ENCODE measurements at regions not wholly inside any gene's neighbourhood (a gene's known extent, or its start where the extent isn't known, plus 50 kb on each side); places are given as distances from the start of the nearest gene placed in this dataset.

- no peak for DNase-seq (ENCODE audit: low spot score)
Observed at GRCh38 chr9:89793124-89793495, 188.3 kb downstream of the GADD45G start.

- DNase-seq (ENCODE audit: low spot score), result no peak
Observed at GRCh38 chr9:89793551-89793950, 188.7 kb downstream of the GADD45G start.

- no peak for DNase-seq (ENCODE audit: low spot score)
Observed at GRCh38 chr9:89794918-89795317, 190.1 kb downstream of the GADD45G start.

GRCh38 chr9:89795538-89796195 lies 190.9 kb downstream of the GADD45G start:
- no peak for DNase-seq (ENCODE audit: low spot score)

- DNase-seq (ENCODE audit: low spot score), result no peak
Observed at GRCh38 chr9:89796606-89797005, 191.8 kb downstream of the GADD45G start.

GRCh38 chr9:89797255-89797654 lies 192.4 kb downstream of the GADD45G start:
- no peak for DNase-seq (ENCODE audit: low spot score)

GRCh38 chr9:89797937-89798455 lies 193.2 kb downstream of the GADD45G start:
- DNase-seq (ENCODE audit: low spot score), result no peak

- no peak for DNase-seq (ENCODE audit: low spot score)
Observed at GRCh38 chr9:89798547-89799120, 193.8 kb downstream of the GADD45G start.

GRCh38 chr9:89799221-89799620 lies 194.4 kb downstream of the GADD45G start:
- no peak for DNase-seq (ENCODE audit: low spot score)

GRCh38 chr9:89799766-89800165 lies 195.0 kb downstream of the GADD45G start:
- no peak for DNase-seq (ENCODE audit: low spot score)

- DNase-seq (ENCODE audit: low spot score), result no peak
Observed at GRCh38 chr9:89801341-89801740, 196.5 kb downstream of the GADD45G start.

- no peak for DNase-seq (ENCODE audit: low spot score)
Observed at GRCh38 chr9:89801742-89802670, 197.2 kb downstream of the GADD45G start.

GRCh38 chr9:89802781-89803355 lies 198.1 kb downstream of the GADD45G start:
- DNase-seq (ENCODE audit: low spot score), result no peak

- no peak for DNase-seq (ENCODE audit: low spot score)
Observed at GRCh38 chr9:89803403-89803802, 198.6 kb downstream of the GADD45G start.

- no peak for DNase-seq (ENCODE audit: low spot score)
Observed at GRCh38 chr9:89804766-89805531, 200.1 kb downstream of the GADD45G start.

- DNase-seq (ENCODE audit: low spot score), result no peak
Observed at GRCh38 chr9:89805571-89806292, 200.9 kb downstream of the GADD45G start.

- no peak for DNase-seq (ENCODE audit: low spot score)
Observed at GRCh38 chr9:89806371-89807100, 201.7 kb downstream of the GADD45G start.

GRCh38 chr9:89807101-89807395 lies 202.2 kb downstream of the GADD45G start:
- DNase-seq (ENCODE audit: low spot score), result no peak

- DNase-seq (ENCODE audit: low spot score), result no peak
Observed at GRCh38 chr9:89807682-89808075, 202.9 kb downstream of the GADD45G start.

- no peak for DNase-seq (ENCODE audit: low spot score)
Observed at GRCh38 chr9:89808076-89808755, 203.4 kb downstream of the GADD45G start.
